Body of pancreas (tissue), 4 donors: ENCODE measurements at regions not wholly inside any gene's neighbourhood (a gene's known extent, or its start where the extent isn't known, plus 50 kb on each side); places are given as distances from the start of the nearest gene placed in this dataset.

Source experiments
- CTCF ChIP-seq, 7 experiments: fragments of 450-650 bp in 4 of 7; fragments of 200-600 bp in 3 of 7; sonication (generic) in 3 of 7; IDR thresholded peaks; one replicate each; pipeline ENCODE4 v1.5.1; 2016 to 2019; ENCODE audit warnings: antibody characterized with exemption in 7 of 7
- POLR2A ChIP-seq, 3 donors: fragments of 450-650 bp; IDR thresholded peaks; one replicate each; pipeline ENCODE4 v1.6.1; 2016; ENCODE audit warnings: antibody characterized with exemption in 3 of 3, mild to moderate bottlenecking in 2 of 3

- TF ChIP-seq CTCF (IDR thresholded peaks at IDR 0.05) = no peak
- TF ChIP-seq POLR2A (IDR thresholded peaks at IDR 0.05) = no peak
Observed at GRCh38 chr3:6770397-6770690, 90.6 kb upstream of the GRM7 start.
